CD1c-positive myeloid dendritic cell (primary cell): ENCODE measurements at regions not wholly inside any gene's neighbourhood (a gene's known extent, or its start where the extent isn't known, plus 50 kb on each side); places are given as distances from the start of the nearest gene placed in this dataset.

Experiments
- DNase-seq: peaks from one replicate; pipeline ENCODE4 v3.0.0-alpha.2; 2016; ENCODE audit errors: extremely low spot score

- DNase-seq: no peak
Observed at GRCh38 chr17:36816214-36816906, 120.9 kb upstream of the LHX1 start.

DNA sequence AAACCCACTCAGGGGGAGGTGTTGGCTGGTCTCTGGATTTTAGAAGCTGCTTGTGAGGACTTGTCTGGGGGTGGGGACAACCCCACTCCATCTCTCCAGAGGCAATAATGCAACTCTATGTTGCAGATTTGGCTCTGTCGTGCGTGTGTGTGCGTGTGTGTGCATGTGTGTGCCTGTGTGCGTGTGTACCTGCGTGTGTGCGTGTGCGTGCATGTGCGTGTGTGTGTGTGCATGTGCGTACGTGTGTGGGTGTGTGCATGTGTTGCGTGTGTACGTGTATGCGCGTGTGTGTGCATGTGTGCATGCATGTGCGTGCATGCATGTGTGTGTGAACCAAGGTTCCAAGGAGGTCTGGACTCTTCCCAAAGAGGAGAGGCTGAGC is 120.4 kb upstream of the LHX1 start:
- DNase-seq: no peak

- DNase-seq: no peak
Observed at GRCh38 chr17:36817483-36818048, 119.7 kb upstream of the LHX1 start.

GRCh38 chr17:36818134-36818825 is 119.0 kb upstream of the LHX1 start:
- no peak for DNase-seq

DNA sequence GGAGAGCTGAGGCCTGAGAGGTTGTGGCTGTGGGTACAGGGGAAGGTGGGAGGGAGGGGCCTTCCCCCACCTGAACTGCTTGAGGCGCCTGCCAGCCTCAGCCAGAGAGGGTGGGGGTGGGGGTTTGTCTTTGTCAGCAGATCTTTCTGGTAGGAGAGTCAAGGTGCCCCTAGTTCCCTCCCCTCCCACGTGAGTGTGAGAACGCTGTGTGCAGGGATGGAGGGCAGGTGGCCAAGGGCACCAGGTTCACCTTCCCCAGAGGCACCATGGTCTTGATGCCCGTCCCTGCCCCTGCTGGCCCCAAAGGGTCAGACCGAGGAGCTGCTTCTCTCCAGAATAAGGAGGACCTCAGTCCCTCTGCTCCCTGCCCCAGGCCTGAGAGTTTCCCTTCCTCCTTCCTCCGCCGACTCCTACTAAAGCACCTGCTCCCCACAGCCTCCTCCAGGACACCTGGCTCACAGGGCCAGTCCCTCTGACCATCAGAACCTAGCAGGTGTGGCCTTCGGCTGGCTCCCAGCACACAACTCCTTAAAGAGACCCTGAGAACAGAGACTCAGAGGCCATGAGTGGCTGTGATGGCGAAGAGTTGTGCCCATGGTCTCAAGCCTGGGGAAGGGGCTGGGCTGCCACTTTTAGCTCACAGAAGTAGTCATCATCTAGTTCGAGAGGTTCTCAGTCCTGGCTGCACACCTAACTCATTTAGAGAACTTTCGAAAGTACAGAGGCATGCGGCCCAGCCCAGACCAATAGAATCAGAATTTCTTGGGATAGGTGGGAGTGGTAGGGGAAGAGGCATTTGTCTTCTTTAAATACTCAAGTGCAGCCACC is 113.2 kb upstream of the LHX1 start:
- no peak for DNase-seq

DNA sequence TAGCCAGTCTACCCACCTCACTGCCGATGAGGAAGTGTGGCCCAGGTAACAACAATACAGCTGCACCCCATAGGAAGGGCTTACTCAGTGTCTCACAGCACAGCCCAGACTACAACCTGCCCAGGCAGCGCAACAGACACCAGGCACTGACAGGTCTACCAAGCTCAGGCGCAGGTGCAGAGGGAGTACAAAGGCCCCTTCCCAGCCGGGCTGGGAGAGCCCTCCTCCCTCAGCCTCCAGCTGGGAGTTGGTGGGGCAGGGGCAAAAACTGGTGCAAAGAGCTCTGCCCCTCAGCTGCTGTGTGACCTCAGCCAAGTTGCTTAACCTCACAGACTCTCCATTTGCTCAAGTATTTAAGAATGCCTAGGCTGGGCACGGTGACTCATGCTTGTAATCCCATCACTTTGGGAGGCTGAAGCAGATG is 112.6 kb upstream of the LHX1 start:
- DNase-seq: no peak

DNA sequence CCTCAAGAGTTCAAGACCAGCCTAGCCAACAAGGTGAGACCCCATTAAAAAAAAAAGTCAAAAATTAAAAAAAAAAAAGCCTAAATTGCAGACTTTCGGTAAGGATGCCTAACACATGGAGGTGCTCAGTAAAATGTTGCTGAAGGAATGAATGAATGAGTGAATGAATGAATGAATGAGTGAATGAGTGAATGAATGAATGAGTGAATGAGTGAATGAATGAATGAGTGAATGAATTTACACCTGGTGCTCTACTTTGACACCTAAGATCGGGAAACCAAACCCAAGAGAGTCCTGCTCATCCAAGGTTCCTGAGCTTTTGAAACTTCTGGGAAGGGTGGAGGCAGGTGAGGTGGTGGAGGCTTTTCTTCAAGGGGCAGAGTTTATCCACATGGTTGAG is 112.2 kb upstream of the LHX1 start:
- no peak for DNase-seq

DNA sequence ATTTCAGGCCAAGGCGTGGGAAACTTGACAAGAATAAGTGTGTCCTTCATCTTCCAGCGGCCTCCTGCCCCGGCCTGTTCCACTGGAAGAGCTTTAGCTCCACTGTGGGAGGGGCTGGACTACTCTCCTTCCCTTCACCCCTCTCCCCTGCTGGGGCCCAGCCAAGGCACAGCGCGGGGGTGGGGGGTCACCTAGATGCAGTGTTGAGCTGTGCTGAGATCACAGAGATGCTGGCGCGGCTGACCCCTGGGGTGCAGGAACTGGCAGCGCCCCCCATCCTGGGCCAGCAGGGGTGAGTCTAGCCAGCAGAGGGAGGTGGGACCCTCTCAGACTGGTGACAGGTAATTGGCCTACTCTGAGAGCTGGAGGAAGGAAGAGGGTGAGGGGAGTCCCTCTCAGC is 111.8 kb upstream of the LHX1 start:
- DNase-seq: no peak

DNA sequence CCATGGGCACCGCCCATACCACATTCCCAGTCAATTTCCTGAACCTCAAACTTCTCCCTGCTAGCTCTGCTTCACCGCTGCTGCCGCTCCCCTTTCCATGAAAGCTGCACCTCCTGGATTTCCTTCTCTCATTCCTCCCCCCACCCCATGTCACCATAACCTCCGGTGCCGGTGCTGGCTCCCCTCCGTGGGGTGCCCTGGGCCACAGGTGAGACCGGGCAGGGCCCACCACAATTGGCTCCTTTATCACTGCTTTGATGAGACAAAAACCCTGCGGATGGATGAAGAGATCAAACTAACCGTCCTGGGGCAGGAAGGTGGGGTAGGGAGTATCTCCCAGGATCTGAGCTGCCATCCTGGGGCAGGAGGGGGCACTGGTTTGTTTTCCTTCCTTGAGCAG is 111.3 kb upstream of the LHX1 start:
- DNase-seq: no peak

DNA sequence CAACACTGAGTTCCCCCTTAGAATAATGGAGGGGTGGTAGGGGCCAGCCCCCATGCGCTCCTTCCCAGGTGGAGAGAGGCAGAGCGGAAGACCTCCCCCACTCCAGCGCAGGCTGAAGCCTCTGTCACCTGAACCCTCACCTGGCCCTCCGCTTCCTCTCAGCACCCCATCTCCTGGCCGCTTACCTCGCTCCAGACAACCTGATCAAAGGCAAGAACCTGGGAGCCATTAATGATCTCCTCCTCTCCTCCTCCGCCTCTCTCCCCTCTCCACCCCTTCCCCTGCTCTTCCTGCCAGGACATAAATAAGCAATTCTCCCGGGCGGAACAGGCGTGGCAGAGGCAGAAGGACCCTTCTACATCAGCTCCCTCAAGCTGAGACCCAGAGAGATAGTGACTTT is 110.2 kb upstream of the LHX1 start:
- no peak for DNase-seq

DNA sequence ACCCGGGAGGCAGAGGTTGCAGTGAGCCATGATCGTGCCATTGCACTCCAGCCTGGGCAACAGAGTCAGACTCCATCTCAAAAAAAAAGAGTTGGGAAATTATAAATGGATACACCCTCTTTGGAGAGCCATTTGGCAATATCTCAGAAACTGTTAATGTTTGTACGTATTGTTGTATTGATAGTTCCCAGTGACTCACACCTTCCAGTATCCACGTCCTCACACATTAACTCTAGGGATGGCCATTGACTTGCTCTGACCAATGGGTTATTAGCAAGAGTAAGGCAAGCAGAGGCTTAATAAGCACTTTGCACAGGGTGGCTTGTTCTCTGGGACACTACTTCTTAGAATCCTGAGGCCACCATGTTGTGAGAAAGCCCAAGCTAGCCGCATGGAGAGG is 107.6 kb upstream of the LHX1 start:
- no peak for DNase-seq

GRCh38 chr17:36833279-36833678 is 104.0 kb upstream of the LHX1 start:
- no peak for DNase-seq

DNA sequence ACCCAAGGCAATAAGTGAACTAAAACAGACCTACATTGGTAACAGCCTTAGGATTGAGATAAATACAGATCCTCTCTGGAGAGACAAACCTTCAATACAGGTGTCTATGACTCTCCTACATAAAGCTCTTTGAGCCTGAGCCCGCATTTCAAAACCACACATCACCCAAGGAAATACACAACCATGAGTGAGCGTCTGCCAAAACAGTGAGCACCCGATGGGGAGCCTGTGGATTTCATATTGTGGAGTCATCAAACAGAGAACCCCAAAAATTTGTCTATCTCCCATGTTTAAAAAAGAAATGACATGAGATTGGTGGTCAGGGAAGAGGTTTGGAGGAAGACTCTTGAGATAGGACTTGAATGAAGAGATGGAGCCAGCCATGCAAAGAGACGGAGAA is 102.2 kb upstream of the LHX1 start:
- no peak for DNase-seq

- no peak for DNase-seq
Observed at GRCh38 chr17:36837195-36837938, 99.9 kb upstream of the LHX1 start.

- no peak for DNase-seq
Observed at GRCh38 chr17:36837939-36838272, 99.4 kb upstream of the LHX1 start.

DNA sequence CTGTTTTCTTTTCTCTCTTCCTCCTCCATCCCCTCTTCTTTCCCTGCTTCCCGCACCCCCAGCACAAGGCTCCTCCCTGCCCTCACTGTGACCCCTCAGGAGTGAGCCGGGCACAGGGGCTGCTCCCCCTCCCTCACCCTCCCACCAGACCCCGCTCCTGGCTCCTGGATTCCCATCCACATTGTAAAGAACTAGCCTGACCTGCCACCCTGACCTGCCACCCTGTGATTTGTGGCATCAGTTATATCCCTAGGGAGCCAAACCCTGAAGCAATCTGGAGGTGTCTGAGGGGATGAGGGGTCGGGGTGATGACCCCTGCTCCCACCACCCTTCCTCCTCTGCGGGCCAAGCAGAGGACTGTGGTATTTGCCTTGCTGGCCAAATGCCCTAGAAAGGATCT is 98.0 kb upstream of the LHX1 start:
- no peak for DNase-seq

- DNase-seq: no peak
Observed at GRCh38 chr17:36840796-36841195, 96.5 kb upstream of the LHX1 start.

DNA sequence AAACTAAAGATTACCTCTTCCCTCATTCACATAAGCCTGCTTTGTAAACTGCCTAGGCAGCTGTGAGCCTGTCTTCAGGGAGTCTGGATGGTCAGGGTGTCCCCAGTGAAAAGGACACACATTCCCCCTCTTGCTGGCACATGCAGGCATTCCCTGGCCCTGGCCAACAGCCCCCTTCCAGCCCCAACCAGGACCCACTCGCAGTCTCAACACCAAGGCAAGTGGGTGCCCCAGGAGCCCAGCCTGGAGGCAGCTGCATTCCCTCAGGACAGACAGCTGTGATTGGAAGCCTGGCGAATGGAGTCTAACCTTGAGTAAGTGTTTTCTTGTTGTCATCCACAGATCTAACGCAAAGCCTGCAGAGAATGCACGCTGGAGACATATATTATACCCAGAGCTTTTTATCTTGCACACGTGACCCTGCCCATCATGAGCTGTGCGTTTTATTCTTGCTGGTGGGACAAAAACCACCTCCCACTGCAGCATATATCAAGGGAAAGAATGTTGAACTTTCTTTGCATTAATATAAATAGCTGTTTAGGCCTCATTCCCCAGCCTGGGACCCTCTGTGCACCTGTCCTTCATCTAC is 95.0 kb upstream of the LHX1 start:
- DNase-seq: no peak

GRCh38 chr17:36842963-36843558 is 94.2 kb upstream of the LHX1 start:
- DNase-seq: no peak

GRCh38 chr17:36844013-36844412 is 93.3 kb upstream of the LHX1 start:
- no peak for DNase-seq

GRCh38 chr17:36844601-36845000 is 92.7 kb upstream of the LHX1 start:
- no peak for DNase-seq
